ENCODE measurements at regions not wholly inside any gene's neighbourhood (a gene's known extent, or its start where the extent isn't known, plus 50 kb on each side); places are given as distances from the start of the nearest gene placed in this dataset.

DNA sequence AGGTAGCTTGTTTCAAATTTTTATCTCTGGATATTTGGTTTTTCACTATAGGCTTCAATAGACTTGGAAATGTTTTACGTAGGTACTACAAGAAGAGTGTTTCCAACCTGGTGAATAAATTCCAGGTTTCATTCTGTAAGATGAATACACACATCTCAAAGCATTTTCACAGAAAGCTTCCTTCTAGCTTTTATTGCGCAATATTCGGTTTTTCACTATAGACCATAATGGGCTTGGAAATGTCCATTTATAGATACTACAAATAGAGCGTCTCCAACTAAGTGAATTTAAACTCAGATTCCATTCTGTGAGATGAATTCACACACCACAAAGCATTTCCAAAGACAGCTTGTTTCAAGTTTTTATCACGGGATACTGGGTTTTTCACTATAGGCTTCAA, 857.7 kb upstream of the HS3ST1 start:
- H3K4me3 ChIP-seq = no peak overlapping the region
- H3K36me3 ChIP-seq = no peaks in the 10 kb centered on the region
- no peak overlapping the region for H3K27ac ChIP-seq
- no peaks in the 10 kb centered on the region for H3K4me1 ChIP-seq
- H3K9me3 ChIP-seq = peaks cover 4% of the 10 kb centered on the region
- H3K27me3 ChIP-seq = no peaks in the 10 kb centered on the region
- TF ChIP-seq EP300 (IDR thresholded peaks at IDR 0.05) (no peak), CTCF (IDR thresholded peaks at IDR 0.05) (no peak), POLR2A (IDR thresholded peaks at IDR 0.05) (no peak), POLR2AphosphoS5 (IDR thresholded peaks at IDR 0.05) (no peak)
- DNase-seq (ENCODE audit: low spot score in 2 of 2) = no peak
- 96% methylated on average over 5 of the region's 5 CpGs for WGBS

DNA sequence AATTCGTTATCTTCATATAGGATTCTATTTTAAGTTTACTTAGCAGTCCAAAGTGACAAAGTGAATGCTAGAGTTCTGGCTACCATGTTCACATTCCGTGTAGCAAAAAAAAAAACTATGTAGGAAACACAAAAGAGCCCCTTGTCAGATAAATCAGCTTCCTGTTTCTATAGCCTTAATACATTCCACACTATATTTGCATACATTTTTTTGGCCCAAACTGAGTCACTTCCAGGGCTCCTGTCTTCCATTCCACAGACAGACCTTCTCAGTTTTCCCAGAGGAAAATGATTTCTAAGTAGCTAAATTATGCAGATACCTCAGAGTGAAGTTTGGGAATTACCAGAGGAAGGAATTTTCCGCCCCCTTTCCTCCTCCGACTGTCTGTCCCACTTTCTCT, 841.9 kb upstream of the HS3ST1 start:
- peaks cover 4% of the 10 kb centered on the region for H3K9me3 ChIP-seq
- WGBS = 41% methylated on average over 4 of the region's 4 CpGs
- H3K4me1 ChIP-seq = no peaks in the 10 kb centered on the region
- TF ChIP-seq CTCF (IDR thresholded peaks at IDR 0.05) (no peak), POLR2AphosphoS5 (IDR thresholded peaks at IDR 0.05) (no peak), POLR2A (IDR thresholded peaks at IDR 0.05) (no peak), EP300 (IDR thresholded peaks at IDR 0.05) (no peak)
- no peaks in the 10 kb centered on the region for H3K36me3 ChIP-seq
- H3K4me3 ChIP-seq = no peak overlapping the region
- no peak overlapping the region for H3K27ac ChIP-seq
- H3K27me3 ChIP-seq = no peaks in the 10 kb centered on the region
- no peak for DNase-seq (ENCODE audit: low spot score in 2 of 2)

DNA sequence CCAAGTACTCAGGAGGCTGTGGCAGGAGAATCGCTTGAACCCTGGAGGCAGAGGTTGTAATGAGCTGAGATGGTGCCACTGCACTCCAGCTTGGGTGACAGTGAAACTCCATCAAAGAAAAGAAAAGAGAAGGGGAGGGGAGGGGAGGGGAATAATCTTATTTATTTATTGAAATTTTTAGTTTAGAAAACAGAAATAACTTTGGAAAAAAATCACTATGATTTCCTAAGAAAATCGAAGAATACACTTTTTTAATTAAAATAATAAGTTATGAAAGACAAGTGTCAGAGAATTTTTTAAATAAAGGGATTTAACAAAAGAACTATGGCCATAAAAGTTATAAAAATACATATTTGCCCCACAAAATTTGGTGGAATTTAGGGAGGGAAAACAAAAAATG, 836.9 kb upstream of the HS3ST1 start:
- no peaks in the 10 kb centered on the region for H3K27me3 ChIP-seq
- TF ChIP-seq EP300 (IDR thresholded peaks at IDR 0.05) (no peak), POLR2A (IDR thresholded peaks at IDR 0.05) (no peak), CTCF (IDR thresholded peaks at IDR 0.05) (no peak), POLR2AphosphoS5 (IDR thresholded peaks at IDR 0.05) (no peak)
- peaks cover 4% of the 10 kb centered on the region for H3K9me3 ChIP-seq
- H3K4me1 ChIP-seq = no peaks in the 10 kb centered on the region
- no peak for DNase-seq (ENCODE audit: low spot score in 2 of 2)
- H3K36me3 ChIP-seq = no peaks in the 10 kb centered on the region
- WGBS = 90% methylated on average over 2 of the region's 2 CpGs
- no peak overlapping the region for H3K27ac ChIP-seq
- H3K4me3 ChIP-seq = no peak overlapping the region

DNA sequence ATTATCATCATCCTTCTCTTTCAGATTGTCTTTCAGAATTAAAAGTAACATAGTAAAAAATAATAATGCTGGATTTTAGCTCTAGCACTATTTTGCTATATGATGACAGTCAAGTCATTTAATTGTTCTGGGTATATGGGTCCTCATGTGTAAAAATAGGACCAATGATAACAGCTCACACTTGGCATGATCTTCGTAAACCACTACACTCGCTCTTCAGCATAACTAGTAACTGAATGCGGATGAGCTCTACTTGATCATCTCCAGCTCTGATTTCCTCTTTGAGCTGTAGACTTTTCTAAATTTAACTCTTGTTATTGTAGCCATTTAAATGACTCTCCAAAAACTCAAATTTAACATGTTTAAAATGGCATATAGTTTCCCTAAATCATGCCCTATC, 831.8 kb upstream of the HS3ST1 start:
- WGBS = 95% methylated on average over 3 of the region's 3 CpGs
- no peaks in the 10 kb centered on the region for H3K27me3 ChIP-seq
- H3K27ac ChIP-seq = no peak overlapping the region
- no peaks in the 10 kb centered on the region for H3K36me3 ChIP-seq
- H3K9me3 ChIP-seq = peaks cover 4% of the 10 kb centered on the region
- no peaks in the 10 kb centered on the region for H3K4me1 ChIP-seq
- DNase-seq (ENCODE audit: low spot score in 2 of 2) = no peak
- no peak overlapping the region for H3K4me3 ChIP-seq
- TF ChIP-seq EP300 (IDR thresholded peaks at IDR 0.05) (no peak), POLR2AphosphoS5 (IDR thresholded peaks at IDR 0.05) (no peak), CTCF (IDR thresholded peaks at IDR 0.05) (no peak), POLR2A (IDR thresholded peaks at IDR 0.05) (no peak)

DNA sequence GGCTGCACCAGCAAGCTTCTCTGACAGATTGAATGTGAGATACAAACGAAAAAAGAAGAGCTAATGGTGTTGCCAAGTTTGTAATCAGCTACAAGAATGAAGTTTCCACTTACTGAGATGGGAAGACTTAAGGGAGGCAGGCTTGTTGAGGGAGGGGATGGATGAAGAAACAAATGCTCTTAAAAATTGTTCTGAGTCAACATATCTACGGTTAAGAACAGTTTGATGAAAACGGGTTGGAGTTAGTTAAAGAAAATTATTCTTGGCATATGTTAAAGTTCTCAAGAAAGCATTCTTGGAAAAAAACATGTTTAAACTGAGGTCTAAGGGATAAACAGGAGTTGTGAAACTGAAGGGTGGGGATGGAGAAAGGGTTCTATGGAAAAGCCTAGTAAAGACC, 816.3 kb upstream of the HS3ST1 start:
- 32% methylated on average over 3 of the region's 3 CpGs for WGBS
- no peaks in the 10 kb centered on the region for H3K27me3 ChIP-seq

More for the DNA sequence above, 816.3 kb upstream of the HS3ST1 start:
- Histone ChIP-seq H3K4me3 (no peak overlapping the region), H3K36me3 (no peaks in the 10 kb centered on the region), H3K4me1 (no peaks in the 10 kb centered on the region), H3K9me3 (peaks cover 3% of the 10 kb centered on the region), H3K27ac (no peak overlapping the region)
- no peak for TF ChIP-seq EP300 (IDR thresholded peaks at IDR 0.05)
- TF ChIP-seq CTCF (IDR thresholded peaks at IDR 0.05) = no peak
- no peak for TF ChIP-seq POLR2AphosphoS5 (IDR thresholded peaks at IDR 0.05)
- no peak for TF ChIP-seq POLR2A (IDR thresholded peaks at IDR 0.05)
- DNase-seq (ENCODE audit: low spot score in 2 of 2) = no peak
